ENCODE measurements at regions not wholly inside any gene's neighbourhood (a gene's known extent, or its start where the extent isn't known, plus 50 kb on each side); places are given as distances from the start of the nearest gene placed in this dataset.
A peak's percentile ranks its signal among the peaks of the same experiment; 100 is the strongest.

DNA sequence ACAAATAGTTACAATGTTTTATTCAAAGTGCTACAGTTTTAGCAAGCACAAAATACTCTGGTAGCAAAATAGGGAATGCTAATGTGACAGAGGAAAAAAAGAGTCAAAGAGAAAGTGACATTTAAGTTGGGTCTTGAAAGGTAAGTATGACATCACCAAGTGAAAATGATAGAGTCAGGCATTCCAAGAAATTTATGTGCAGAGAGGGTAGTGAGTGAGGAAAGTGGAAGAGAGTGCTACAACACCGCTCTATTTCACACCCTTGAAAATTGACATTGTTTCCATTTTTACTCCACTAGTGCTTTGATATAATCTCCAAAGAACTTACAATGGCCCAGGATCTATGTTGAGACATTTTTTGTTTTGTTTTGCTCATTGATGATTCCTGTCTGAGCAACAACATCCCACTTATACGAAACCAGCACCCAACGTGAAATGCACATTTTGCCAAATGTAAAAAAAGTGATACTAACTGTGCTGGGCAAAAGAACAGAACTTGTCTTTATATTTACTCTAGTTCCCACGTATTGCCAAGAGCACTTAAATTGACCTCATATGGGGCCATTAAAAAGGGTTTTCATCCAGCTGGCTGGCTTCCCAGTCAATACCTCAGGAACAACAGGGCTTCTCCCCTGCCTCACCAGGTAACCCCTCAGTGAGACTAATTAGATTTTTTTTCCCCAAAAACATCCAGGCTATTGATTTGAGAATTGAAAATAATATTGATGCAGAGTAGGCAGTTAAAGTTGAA, 206.3 kb upstream of the NR5A2 start:
- Histone ChIP-seq H3K27me3 (ENCODE audit: control insufficient read depth in 3 of 3, insufficient read depth in 3 of 3, low read length in 2 of 3) (no peaks in the 10 kb centered on the region), H3K27ac (ENCODE audit: low read depth in 1 of 2, low read length in 1 of 2) (no peak overlapping the region), H3K4me1 (ENCODE audit: control insufficient read depth in 5 of 5, insufficient read depth in 5 of 5, low read length in 5 of 5) (no peaks in the 10 kb centered on the region), H3K9me3 (ENCODE audit: control insufficient read depth in 4 of 4, insufficient read depth in 3 of 4, low read length in 3 of 4) (peaks cover 0 to 12% (median 0%) of the 10 kb centered on the region in 4 donors), H3K9ac (ENCODE audit: insufficient read depth in 1 of 2, low read length in 2 of 2) (no peak overlapping the region), H3K36me3 (ENCODE audit: control insufficient read depth in 4 of 4, insufficient read depth in 4 of 4, low read length in 4 of 4) (no peaks in the 10 kb centered on the region), H3K4me3 (no peak overlapping the region)
- TF ChIP-seq, protein P1, sequence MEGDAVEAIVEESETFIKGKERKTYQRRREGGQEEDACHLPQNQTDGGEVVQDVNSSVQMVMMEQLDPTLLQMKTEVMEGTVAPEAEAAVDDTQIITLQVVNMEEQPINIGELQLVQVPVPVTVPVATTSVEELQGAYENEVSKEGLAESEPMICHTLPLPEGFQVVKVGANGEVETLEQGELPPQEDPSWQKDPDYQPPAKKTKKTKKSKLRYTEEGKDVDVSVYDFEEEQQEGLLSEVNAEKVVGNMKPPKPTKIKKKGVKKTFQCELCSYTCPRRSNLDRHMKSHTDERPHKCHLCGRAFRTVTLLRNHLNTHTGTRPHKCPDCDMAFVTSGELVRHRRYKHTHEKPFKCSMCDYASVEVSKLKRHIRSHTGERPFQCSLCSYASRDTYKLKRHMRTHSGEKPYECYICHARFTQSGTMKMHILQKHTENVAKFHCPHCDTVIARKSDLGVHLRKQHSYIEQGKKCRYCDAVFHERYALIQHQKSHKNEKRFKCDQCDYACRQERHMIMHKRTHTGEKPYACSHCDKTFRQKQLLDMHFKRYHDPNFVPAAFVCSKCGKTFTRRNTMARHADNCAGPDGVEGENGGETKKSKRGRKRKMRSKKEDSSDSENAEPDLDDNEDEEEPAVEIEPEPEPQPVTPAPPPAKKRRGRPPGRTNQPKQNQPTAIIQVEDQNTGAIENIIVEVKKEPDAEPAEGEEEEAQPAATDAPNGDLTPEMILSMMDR (IDR thresholded peaks at IDR 0.05; ENCODE audit: control extremely low read depth, extremely low read depth): no peak
- peak; percentile 19 to 70 (median 49) for DNase-seq
- 52 to 76% methylated on average over 4 of the region's 4 CpGs for WGBS, 2 donors
- no peak for ATAC-seq (ENCODE audit: insufficient read depth, low FRiP score)

DNA sequence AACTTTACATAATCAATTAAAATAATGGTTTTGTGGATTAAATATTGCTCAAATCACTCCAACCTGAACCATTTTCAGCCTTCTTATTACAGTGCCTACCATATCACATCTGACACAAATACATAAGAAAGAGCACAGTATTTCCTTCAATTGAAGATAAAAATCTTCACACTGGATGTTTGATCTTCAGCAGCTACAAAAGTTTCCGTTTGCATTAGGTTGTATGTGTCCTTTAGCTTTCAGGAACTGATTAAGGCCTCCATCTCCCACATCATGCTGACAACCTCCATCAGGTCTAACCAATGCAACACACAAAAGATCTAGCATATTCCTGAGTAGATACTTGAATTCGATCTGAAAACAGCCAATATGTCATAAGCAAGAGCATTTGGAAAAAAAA, 195.1 kb upstream of the NR5A2 start:
- no peak for ATAC-seq (ENCODE audit: insufficient read depth, low FRiP score)

DNA sequence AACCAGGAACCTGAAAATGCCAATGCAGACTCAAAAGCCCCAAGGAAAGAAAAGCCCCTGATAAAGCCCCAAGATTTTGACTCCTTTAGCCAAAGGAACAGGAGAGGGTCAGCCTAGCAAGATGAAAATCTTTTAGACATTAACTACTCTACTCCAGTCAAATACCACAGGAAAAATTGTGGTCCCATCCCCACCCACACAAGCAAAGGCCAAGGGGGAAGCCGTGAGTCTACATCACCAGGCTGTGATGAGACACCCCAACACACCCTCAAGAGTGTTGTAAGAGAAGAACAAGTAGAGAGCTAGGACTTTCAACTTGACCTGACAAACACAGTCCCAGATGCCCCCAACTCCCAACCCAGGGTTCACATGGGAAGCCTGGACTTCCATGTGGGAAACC, 192.8 kb upstream of the NR5A2 start:
- WGBS, 2 donors: 79 to 81% methylated on average over 1 of the region's 1 CpG
- ATAC-seq (ENCODE audit: insufficient read depth, low FRiP score): no peak
- DNase-seq: no peak
- Histone ChIP-seq H3K9ac (ENCODE audit: insufficient read depth in 1 of 2, low read length in 2 of 2) (no peak overlapping the region), H3K36me3 (ENCODE audit: control insufficient read depth in 4 of 4, insufficient read depth in 4 of 4, low read length in 4 of 4) (no peaks in the 10 kb centered on the region), H3K27ac (ENCODE audit: low read depth in 1 of 2, low read length in 1 of 2) (no peak overlapping the region), H3K4me3 (no peak overlapping the region), H3K9me3 (ENCODE audit: control insufficient read depth in 4 of 4, insufficient read depth in 3 of 4, low read length in 3 of 4) (peaks cover 0 to 3% (median 0%) of the 10 kb centered on the region in 4 donors), H3K27me3 (ENCODE audit: control insufficient read depth in 3 of 3, insufficient read depth in 3 of 3, low read length in 2 of 3) (no peaks in the 10 kb centered on the region), H3K4me1 (ENCODE audit: control insufficient read depth in 5 of 5, insufficient read depth in 5 of 5, low read length in 5 of 5) (no peaks in the 10 kb centered on the region)
- TF ChIP-seq, protein P1 (IDR thresholded peaks at IDR 0.05; ENCODE audit: control extremely low read depth, extremely low read depth): no peak

More for the DNA sequence above, 195.1 kb upstream of the NR5A2 start:
- H3K9me3 ChIP-seq (ENCODE audit: control insufficient read depth in 4 of 4, insufficient read depth in 3 of 4, low read length in 3 of 4): peaks cover 0 to 3% (median 0%) of the 10 kb centered on the region in 4 donors
- H3K9ac ChIP-seq (ENCODE audit: insufficient read depth in 1 of 2, low read length in 2 of 2): no peak overlapping the region
- TF ChIP-seq, protein P1 (IDR thresholded peaks at IDR 0.05; ENCODE audit: control extremely low read depth, extremely low read depth): no peak
- no peaks in the 10 kb centered on the region for H3K36me3 ChIP-seq (ENCODE audit: control insufficient read depth in 4 of 4, insufficient read depth in 4 of 4, low read length in 4 of 4)
- no peak overlapping the region for H3K4me3 ChIP-seq
- 74 to 78% methylated on average over 2 of the region's 2 CpGs for WGBS, 2 donors
- H3K4me1 ChIP-seq (ENCODE audit: control insufficient read depth in 5 of 5, insufficient read depth in 5 of 5, low read length in 5 of 5): no peaks in the 10 kb centered on the region
- H3K27ac ChIP-seq (ENCODE audit: low read depth in 1 of 2, low read length in 1 of 2): no peak overlapping the region
- no peak for DNase-seq
- H3K27me3 ChIP-seq (ENCODE audit: control insufficient read depth in 3 of 3, insufficient read depth in 3 of 3, low read length in 2 of 3): no peaks in the 10 kb centered on the region

All from lung (tissue), 11 donors.